ENCODE measurements at regions not wholly inside any gene's neighbourhood (a gene's known extent, or its start where the extent isn't known, plus 50 kb on each side); places are given as distances from the start of the nearest gene placed in this dataset.
"Not testable (repeated sequence)": the region's sequence is repeated elsewhere in the genome, so short reads cannot be mapped to it uniquely, and the experiment has no call there.

- not testable (repeated sequence) for DNase-seq (ENCODE audit: low read depth in 4 of 4, low spot score in 2 of 4)
Observed at GRCh38 chr1:166685891-166686290, 153.4 kb upstream of the POGK start.

- DNase-seq (ENCODE audit: low read depth in 4 of 4, low spot score in 2 of 4): not testable (repeated sequence)
Observed at GRCh38 chr1:166690596-166690995, 148.7 kb upstream of the POGK start.

- no peak for DNase-seq (ENCODE audit: low read depth in 4 of 4, low spot score in 2 of 4)
Observed at GRCh38 chr1:166691476-166691875, 147.8 kb upstream of the POGK start.

GRCh38 chr1:166692346-166692745 is 146.9 kb upstream of the POGK start:
- no peak for DNase-seq (ENCODE audit: low read depth in 4 of 4, low spot score in 2 of 4)

- no peak for DNase-seq (ENCODE audit: low read depth in 4 of 4, low spot score in 2 of 4)
Observed at GRCh38 chr1:166693158-166693557, 146.1 kb upstream of the POGK start.

- DNase-seq (ENCODE audit: low read depth in 4 of 4, low spot score in 2 of 4): no peak
Observed at GRCh38 chr1:166693673-166694297, 145.5 kb upstream of the POGK start.

GRCh38 chr1:166695115-166695514 is 144.2 kb upstream of the POGK start:
- DNase-seq (ENCODE audit: low read depth in 4 of 4, low spot score in 2 of 4): no peak

- DNase-seq (ENCODE audit: low read depth in 4 of 4, low spot score in 2 of 4): not testable (repeated sequence)
Observed at GRCh38 chr1:166695834-166696233, 143.4 kb upstream of the POGK start.

GRCh38 chr1:166698771-166699170 is 140.5 kb upstream of the POGK start:
- no peak for DNase-seq (ENCODE audit: low read depth in 4 of 4, low spot score in 2 of 4)

- no peak for DNase-seq (ENCODE audit: low read depth in 4 of 4, low spot score in 2 of 4)
Observed at GRCh38 chr1:166699613-166700012, 139.7 kb upstream of the POGK start.

- DNase-seq (ENCODE audit: low read depth in 4 of 4, low spot score in 2 of 4): no peak
Observed at GRCh38 chr1:166700696-166701095, 138.6 kb upstream of the POGK start.

- no peak for DNase-seq (ENCODE audit: low read depth in 4 of 4, low spot score in 2 of 4)
Observed at GRCh38 chr1:166701603-166702100, 137.6 kb upstream of the POGK start.

- DNase-seq (ENCODE audit: low read depth in 4 of 4, low spot score in 2 of 4): no peak
Observed at GRCh38 chr1:166703141-166703540, 136.1 kb upstream of the POGK start.

GRCh38 chr1:166703726-166704462 is 135.4 kb upstream of the POGK start:
- DNase-seq (ENCODE audit: low read depth in 4 of 4, low spot score in 2 of 4): no peak

GRCh38 chr1:166705376-166706289 is 133.6 kb upstream of the POGK start:
- DNase-seq (ENCODE audit: low read depth in 4 of 4, low spot score in 2 of 4): no peak

- no peak for DNase-seq (ENCODE audit: low read depth in 4 of 4, low spot score in 2 of 4)
Observed at GRCh38 chr1:166716620-166717019, 122.7 kb upstream of the POGK start.

GRCh38 chr1:166721145-166721544 is 118.1 kb upstream of the POGK start:
- no peak for DNase-seq (ENCODE audit: low read depth in 4 of 4, low spot score in 2 of 4)

GRCh38 chr1:166730299-166730888 is 108.9 kb upstream of the POGK start:
- DNase-seq (ENCODE audit: low read depth in 4 of 4, low spot score in 2 of 4): no peak

GRCh38 chr1:166738140-166738539 is 101.1 kb upstream of the POGK start:
- DNase-seq (ENCODE audit: low read depth in 4 of 4, low spot score in 2 of 4): no peak

- no peak for DNase-seq (ENCODE audit: low read depth in 4 of 4, low spot score in 2 of 4)
Observed at GRCh38 chr1:166738873-166739272, 100.4 kb upstream of the POGK start.
